ENCODE measurements at regions not wholly inside any gene's neighbourhood (a gene's known extent, or its start where the extent isn't known, plus 50 kb on each side); places are given as distances from the start of the nearest gene placed in this dataset.

- TF ChIP-seq IRF1 (CRISPR knock-in tag; IDR thresholded peaks at IDR 0.05; ENCODE audit: low read depth): no peak
- TF ChIP-seq ZIK1 (CRISPR knock-in tag; IDR thresholded peaks at IDR 0.05; ENCODE audit: borderline replicate concordance, low read depth): no peak
- no peak for TF ChIP-seq BCLAF1 (IDR thresholded peaks at IDR 0.05)
- peak; percentile 92 for TF ChIP-seq STAG1 (CRISPR knock-in tag; IDR thresholded peaks at IDR 0.05)
- TF ChIP-seq, protein P1, sequence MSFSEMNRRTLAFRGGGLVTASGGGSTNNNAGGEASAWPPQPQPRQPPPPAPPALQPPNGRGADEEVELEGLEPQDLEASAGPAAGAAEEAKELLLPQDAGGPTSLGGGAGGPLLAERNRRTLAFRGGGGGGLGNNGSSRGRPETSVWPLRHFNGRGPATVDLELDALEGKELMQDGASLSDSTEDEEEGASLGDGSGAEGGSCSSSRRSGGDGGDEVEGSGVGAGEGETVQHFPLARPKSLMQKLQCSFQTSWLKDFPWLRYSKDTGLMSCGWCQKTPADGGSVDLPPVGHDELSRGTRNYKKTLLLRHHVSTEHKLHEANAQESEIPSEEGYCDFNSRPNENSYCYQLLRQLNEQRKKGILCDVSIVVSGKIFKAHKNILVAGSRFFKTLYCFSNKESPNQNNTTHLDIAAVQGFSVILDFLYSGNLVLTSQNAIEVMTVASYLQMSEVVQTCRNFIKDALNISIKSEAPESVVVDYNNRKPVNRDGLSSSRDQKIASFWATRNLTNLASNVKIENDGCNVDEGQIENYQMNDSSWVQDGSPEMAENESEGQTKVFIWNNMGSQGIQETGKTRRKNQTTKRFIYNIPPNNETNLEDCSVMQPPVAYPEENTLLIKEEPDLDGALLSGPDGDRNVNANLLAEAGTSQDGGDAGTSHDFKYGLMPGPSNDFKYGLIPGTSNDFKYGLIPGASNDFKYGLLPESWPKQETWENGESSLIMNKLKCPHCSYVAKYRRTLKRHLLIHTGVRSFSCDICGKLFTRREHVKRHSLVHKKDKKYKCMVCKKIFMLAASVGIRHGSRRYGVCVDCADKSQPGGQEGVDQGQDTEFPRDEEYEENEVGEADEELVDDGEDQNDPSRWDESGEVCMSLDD (CRISPR knock-in tag; IDR thresholded peaks at IDR 0.05; ENCODE audit: borderline replicate concordance): no peak
Measured at GRCh38 chr7:16982640-16983350, 101.0 kb upstream of the AGR3 start (continued).

All from HepG2 (cell line).